ENCODE measurements at regions not wholly inside any gene's neighbourhood (a gene's known extent, or its start where the extent isn't known, plus 50 kb on each side); places are given as distances from the start of the nearest gene placed in this dataset.

DNA sequence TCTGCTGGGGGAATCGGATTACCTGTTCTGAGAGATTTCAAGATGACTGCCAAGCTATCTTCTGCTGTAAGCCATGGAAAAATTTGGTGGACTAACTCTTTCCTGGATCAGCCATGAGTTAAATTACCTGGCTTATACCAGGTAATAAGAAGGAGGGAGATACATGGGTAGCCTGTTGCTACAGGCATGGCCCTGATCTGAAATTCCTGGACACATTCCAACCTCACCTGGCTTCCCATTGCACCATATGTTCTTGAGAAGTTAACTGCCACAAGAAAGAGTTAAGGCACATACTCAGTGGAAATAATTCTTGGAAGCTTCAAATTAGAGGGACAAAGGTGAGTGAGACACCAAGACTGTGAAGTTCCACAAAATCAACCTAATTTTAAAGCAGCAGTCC, 371.3 kb downstream of the ACTL7B start:
- TF ChIP-seq CTCF (IDR thresholded peaks at IDR 0.05) (no peak), EP300 (IDR thresholded peaks at IDR 0.05) (no peak)
